CD14-positive monocyte (primary cell): ENCODE measurements at regions not wholly inside any gene's neighbourhood (a gene's known extent, or its start where the extent isn't known, plus 50 kb on each side); places are given as distances from the start of the nearest gene placed in this dataset.

Source experiments
- DNase-seq, 3 donors: peaks; one replicate each; pipeline ENCODE4 v3.0.0-alpha.2; 2011 to 2022
- H2AFZ ChIP-seq: 2 replicates; pipeline ENCODE4 v1.6.0; 2012; ENCODE audit warnings: mild to moderate bottlenecking, low read depth, low read length, inconsistent platforms; ENCODE audit not compliant: insufficient read depth, poor library complexity, severe bottlenecking
- H3K27ac ChIP-seq, 2 donors: 1 replicate in 1 of 2; 2 replicates in 1 of 2; pipeline ENCODE4 v1.5.1; 2012 to 2013; ENCODE audit warnings: low read length in 2 of 2, control low read depth in 1 of 2, inconsistent platforms in 1 of 2, low read depth in 1 of 2, mild to moderate bottlenecking in 1 of 2
- H3K27me3 ChIP-seq, 2 donors: one replicate each; pipeline versions ENCODE4 v1.6.0 to v1.6.1; 2011 to 2013; ENCODE audit warnings: low read length in 2 of 2; ENCODE audit not compliant: control insufficient read depth in 2 of 2, insufficient read depth in 2 of 2
- H3K36me3 ChIP-seq, 2 donors: replicated peaks in 1 of 2; 1 replicate in 1 of 2; 2 replicates in 1 of 2; pipeline versions ENCODE4 v1.5.1 to v1.6.1; 2012 to 2013; ENCODE audit warnings: low read length in 2 of 2, control low read depth in 1 of 2, inconsistent platforms in 1 of 2, mild to moderate bottlenecking in 1 of 2; ENCODE audit not compliant: insufficient read depth in 2 of 2, control insufficient read depth in 1 of 2
- H3K4me1 ChIP-seq, 2 donors: 1 replicate in 1 of 2; 2 replicates in 1 of 2; pipeline versions ENCODE4 v1.5.1 to v1.6.1; 2012 to 2013; ENCODE audit warnings: low read length in 2 of 2, control low read depth in 1 of 2, inconsistent platforms in 1 of 2, mild to moderate bottlenecking in 1 of 2, moderate library complexity in 1 of 2; ENCODE audit not compliant: insufficient read depth in 2 of 2, control insufficient read depth in 1 of 2
- H3K4me2 ChIP-seq: replicated peaks from 2 replicates; pipeline ENCODE3; 2012; ENCODE audit warnings: low read length, moderate library complexity, mild to moderate bottlenecking; ENCODE audit not compliant: poor library complexity, severe bottlenecking; ENCODE audit errors: extremely low read depth
- H3K4me3 ChIP-seq, 3 experiments: fragments of 200-600 bp in 1 of 3; sonication (generic) in 1 of 3; replicated peaks in 1 of 3; 1 replicate in 2 of 3; 2 replicates in 1 of 3; pipeline ENCODE4 v1.5.1; 2011 to 2013; ENCODE audit warnings: low read length in 3 of 3, mild to moderate bottlenecking in 3 of 3, control low read depth in 2 of 3, low read depth in 2 of 3, inconsistent platforms in 1 of 3, moderate library complexity in 1 of 3
- H3K79me2 ChIP-seq: 2 replicates; pipeline ENCODE4 v1.6.0; 2012; ENCODE audit warnings: mild to moderate bottlenecking, control low read depth, inconsistent platforms, low read length, moderate library complexity; ENCODE audit not compliant: insufficient read depth
- H3K9ac ChIP-seq: 2 replicates; pipeline ENCODE4 v1.6.0; 2017; ENCODE audit warnings: low read length, mild to moderate bottlenecking; ENCODE audit not compliant: insufficient read depth, poor library complexity, severe bottlenecking
- H3K9me3 ChIP-seq, 2 donors: replicated peaks in 1 of 2; 1 replicate in 1 of 2; 2 replicates in 1 of 2; pipeline versions ENCODE4 v1.5.1 to v1.6.1; 2012 to 2013; ENCODE audit warnings: low read length in 2 of 2, control low read depth in 1 of 2; ENCODE audit not compliant: control insufficient read depth in 1 of 2, insufficient read depth in 1 of 2
- H4K20me1 ChIP-seq: 2 replicates; pipeline ENCODE4 v1.6.0; 2012; ENCODE audit warnings: mild to moderate bottlenecking, low read length, control low read depth, moderate library complexity; ENCODE audit not compliant: insufficient read depth
- H3K27ac Mint-ChIP-seq, 7 donors: one replicate each; pipeline ENCODE4 v1.8.0; 2020; ENCODE audit warnings: mild to moderate bottlenecking in 7 of 7, mixed read lengths in 7 of 7, moderate library complexity in 6 of 7, inconsistent platforms in 2 of 7
- H3K27me3 Mint-ChIP-seq, 3 donors: one replicate each; pipeline ENCODE4 v1.8.0; 2021 to 2022; ENCODE audit warnings: low read depth in 3 of 3, mild to moderate bottlenecking in 3 of 3, mixed read lengths in 3 of 3, moderate library complexity in 3 of 3, inconsistent platforms in 1 of 3
- H3K36me3 Mint-ChIP-seq, 2 donors: one replicate each; pipeline ENCODE4 v1.8.0; 2020; ENCODE audit warnings: mixed read lengths in 2 of 2, inconsistent platforms in 1 of 2, mild to moderate bottlenecking in 1 of 2
- H3K4me1 Mint-ChIP-seq: one replicate; pipeline ENCODE4 v1.8.0; 2020; ENCODE audit warnings: mild to moderate bottlenecking, mixed read lengths
- H3K4me3 Mint-ChIP-seq, 2 donors: one replicate each; pipeline ENCODE4 v1.8.0; 2020; ENCODE audit warnings: mild to moderate bottlenecking in 2 of 2, mixed read lengths in 2 of 2, moderate library complexity in 1 of 2
- H3K9me3 Mint-ChIP-seq, 7 donors: one replicate each; pipeline ENCODE4 v1.8.0; 2020 to 2022; ENCODE audit warnings: mixed read lengths in 7 of 7, mild to moderate bottlenecking in 6 of 7, moderate library complexity in 6 of 7, inconsistent platforms in 2 of 7
- CTCF ChIP-seq: fragments of 200-600 bp; IDR thresholded peaks from one replicate; pipeline ENCODE4 v1.8.0; 2022; ENCODE audit warnings: antibody characterized with exemption, mild to moderate bottlenecking
- WGBS: methylation state at CpG from one replicate; pipeline ENCODE4 v1.1.5; 2013; ENCODE audit warnings: missing lambda C conversion rate; ENCODE audit not compliant: insufficient coverage; 5-methylcytosine and 5-hydroxymethylcytosine counted together
- intact Hi-C, 2 donors: fragments of 100-400 bp; cut with micrococcal nuclease; formaldehyde crosslinking; loops; one replicate each; pipeline versions ENCODE4 v1.15.0 to v1.15.1; 2023

DNA sequence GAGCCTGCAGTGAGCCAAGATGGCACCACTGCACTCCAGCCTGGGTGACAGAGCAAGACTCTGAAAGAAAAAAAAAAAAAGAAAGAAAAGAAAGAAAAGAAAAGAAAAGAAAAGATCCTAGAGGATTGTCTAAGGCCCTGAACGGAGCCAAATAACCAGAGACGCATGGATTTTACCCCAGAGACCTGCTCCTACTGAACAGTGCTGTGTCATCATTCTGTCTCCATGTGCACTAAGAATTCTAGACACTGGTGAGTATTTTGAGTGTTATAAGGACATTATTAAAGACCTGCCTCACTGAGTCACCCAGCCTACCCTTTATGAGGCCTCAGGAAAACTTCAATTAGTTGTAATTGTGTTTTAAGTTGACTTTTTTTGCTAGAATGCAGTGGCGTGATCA, 61.9 kb upstream of the RIOK3 start:
- Mint-ChIP-seq H3K4me1 (peaks cover 3% of the 10 kb centered on the region), H3K4me3 (no peak overlapping the region), H3K27me3 (peaks cover 0 to 3% (median 2%) of the 10 kb centered on the region in 3 donors), H3K36me3 (peaks cover 4 to 11% of the 10 kb centered on the region in 2 donors), H3K9me3 (peaks cover 0 to 2% (median 1%) of the 10 kb centered on the region in 7 donors), H3K27ac (peak overlapping the region in 1 of 7 donors; percentile 78)
- Histone ChIP-seq H3K79me2 (no peaks in the 10 kb centered on the region), H3K4me2 (no peak overlapping the region), H3K4me1 (no peaks in the 10 kb centered on the region), H3K9me3 (no peaks in the 10 kb centered on the region), H3K27me3 (no peaks in the 10 kb centered on the region), H3K9ac (no peak overlapping the region), H2AFZ (no peak overlapping the region), H3K4me3 (no peak overlapping the region), H4K20me1 (no peaks in the 10 kb centered on the region), H3K27ac (no peak overlapping the region), H3K36me3 (no peaks in the 10 kb centered on the region)
- DNase-seq, result no peak
- intact Hi-C loops, result no loop called here
- no peak for TF ChIP-seq CTCF
- WGBS, result 100% methylated on average over 1 of the region's 3 CpGs

DNA sequence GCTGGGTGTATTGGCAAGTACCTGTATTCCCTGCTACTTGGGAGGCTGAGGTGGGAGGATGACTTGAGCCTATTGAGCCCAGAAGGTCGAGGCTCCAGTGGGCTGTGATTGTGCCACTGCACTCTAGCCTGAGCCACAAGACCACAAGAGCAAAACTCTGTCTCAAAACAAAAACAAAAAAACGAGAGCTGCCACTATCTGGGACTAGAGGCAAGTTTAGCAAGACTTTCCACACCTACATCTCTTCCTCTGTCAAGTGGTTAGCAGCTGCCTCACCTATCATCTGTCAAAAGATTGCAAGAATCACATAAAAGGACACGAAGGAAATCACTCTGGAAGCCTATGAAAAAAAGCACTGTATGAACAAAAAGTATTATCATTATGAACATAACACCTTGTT, 55.2 kb upstream of the RIOK3 start:
- Histone ChIP-seq H3K36me3 (no peaks in the 10 kb centered on the region), H3K4me3 (no peak overlapping the region), H3K4me1 (no peaks in the 10 kb centered on the region), H3K27ac (no peak overlapping the region), H3K9ac (no peak overlapping the region), H3K4me2 (no peak overlapping the region), H3K9me3 (no peaks in the 10 kb centered on the region), H2AFZ (no peak overlapping the region), H3K79me2 (no peaks in the 10 kb centered on the region), H3K27me3 (no peaks in the 10 kb centered on the region), H4K20me1 (no peaks in the 10 kb centered on the region)
- no peak for TF ChIP-seq CTCF
- no peaks in the 10 kb centered on the region for H3K4me1 Mint-ChIP-seq
- no peak for DNase-seq
- H3K36me3 Mint-ChIP-seq, result peaks cover 4 to 13% of the 10 kb centered on the region in 2 donors
- no peak overlapping the region for H3K4me3 Mint-ChIP-seq
- H3K27ac Mint-ChIP-seq, result no peak overlapping the region
- H3K27me3 Mint-ChIP-seq, result no peaks in the 10 kb centered on the region
- H3K9me3 Mint-ChIP-seq, result peaks cover 0 to 2% (median 0%) of the 10 kb centered on the region in 7 donors
- WGBS, result 90% methylated on average over 2 of the region's 3 CpGs
- intact Hi-C loops, result no loop called here
